Gastroesophageal sphincter (tissue), 3 donors: ENCODE measurements at regions not wholly inside any gene's neighbourhood (a gene's known extent, or its start where the extent isn't known, plus 50 kb on each side); places are given as distances from the start of the nearest gene placed in this dataset.

ENCODE experiments used
- CTCF ChIP-seq, 4 experiments: fragments of 200-600 bp in 2 of 4; fragments of 450-650 bp in 2 of 4; sonication (generic) in 1 of 4; IDR thresholded peaks; one replicate each; pipeline ENCODE4 v1.5.1; 2017 to 2019; ENCODE audit warnings: antibody characterized with exemption in 4 of 4, mild to moderate bottlenecking in 2 of 4, moderate library complexity in 2 of 4
- POLR2A ChIP-seq, 2 donors: fragments of 450-650 bp; IDR thresholded peaks; one replicate each; pipeline ENCODE4 v1.6.1; 2017; ENCODE audit warnings: antibody characterized with exemption in 2 of 2, mild to moderate bottlenecking in 2 of 2, moderate library complexity in 1 of 2
- POLR2AphosphoS5 ChIP-seq: sonication (generic); formaldehyde crosslinking; IDR thresholded peaks from one replicate; pipeline ENCODE4 v1.6.1; 2017; ENCODE audit warnings: antibody characterized with exemption

GRCh38 chr2:226581004-226581403, 218.6 kb downstream of the IRS1 start:
- TF ChIP-seq CTCF (IDR thresholded peaks at IDR 0.05) (no peak), POLR2AphosphoS5 (no peak), POLR2A (IDR thresholded peaks at IDR 0.05) (no peak)
